Activated naive CD8-positive, alpha-beta T cell treated with anti-CD3 and anti-CD28 coated beads, Interleukin-2, amount 50 U/mL, for 24 hours (primary cell): ENCODE measurements at regions not wholly inside any gene's neighbourhood (a gene's known extent, or its start where the extent isn't known, plus 50 kb on each side); places are given as distances from the start of the nearest gene placed in this dataset.

ENCODE experiments used
- ATAC-seq: fragments of 150-1000 bp; cut with Tn5 transposase; one replicate; pipeline ENCODE4 v1.10.0; 2021
- DNase-seq: peaks from one replicate; pipeline ENCODE4 v3.0.0; 2021
- H3K27ac Mint-ChIP-seq: one replicate; pipeline ENCODE4 v1.8.0; 2021; ENCODE audit warnings: mild to moderate bottlenecking, mixed read lengths
- H3K27me3 Mint-ChIP-seq: one replicate; pipeline ENCODE4 v1.8.0; 2021; ENCODE audit warnings: mixed read lengths
- H3K36me3 Mint-ChIP-seq: one replicate; pipeline ENCODE4 v1.8.0; 2021; ENCODE audit warnings: low read depth, mixed read lengths
- H3K4me1 Mint-ChIP-seq: one replicate; pipeline ENCODE4 v1.8.0; 2021; ENCODE audit warnings: mixed read lengths
- H3K4me3 Mint-ChIP-seq: one replicate; pipeline ENCODE4 v1.8.0; 2021; ENCODE audit warnings: mild to moderate bottlenecking, moderate library complexity, mixed read lengths
- H3K9me3 Mint-ChIP-seq: one replicate; pipeline ENCODE4 v1.8.0; 2021; ENCODE audit warnings: mixed read lengths

GRCh38 chr5:111953351-111954127 is 196.5 kb upstream of the NREP start:
- no peak for ATAC-seq
- no peak overlapping the region for H3K27ac Mint-ChIP-seq
- H3K27me3 Mint-ChIP-seq = peaks cover 2% of the 10 kb centered on the region
- H3K4me1 Mint-ChIP-seq = peaks cover 3% of the 10 kb centered on the region
- DNase-seq = no peak
- H3K9me3 Mint-ChIP-seq = no peaks in the 10 kb centered on the region
- no peak overlapping the region for H3K4me3 Mint-ChIP-seq
- no peaks in the 10 kb centered on the region for H3K36me3 Mint-ChIP-seq

GRCh38 chr5:111952555-111952954 is 195.6 kb upstream of the NREP start:
- Mint-ChIP-seq H3K27ac (no peak overlapping the region), H3K36me3 (no peaks in the 10 kb centered on the region), H3K4me3 (no peak overlapping the region), H3K9me3 (no peaks in the 10 kb centered on the region), H3K4me1 (peaks cover 3% of the 10 kb centered on the region), H3K27me3 (peaks cover 2% of the 10 kb centered on the region)
- no peak for ATAC-seq
- DNase-seq = no peak

GRCh38 chr5:111950660-111951059 is 193.7 kb upstream of the NREP start:
- H3K27me3 Mint-ChIP-seq = peaks cover 2% of the 10 kb centered on the region
- H3K4me1 Mint-ChIP-seq = peaks cover 3% of the 10 kb centered on the region
- ATAC-seq (no peak), DNase-seq (no peak)
- no peak overlapping the region for H3K4me3 Mint-ChIP-seq
- H3K27ac Mint-ChIP-seq = no peak overlapping the region
- H3K36me3 Mint-ChIP-seq = no peaks in the 10 kb centered on the region
- no peaks in the 10 kb centered on the region for H3K9me3 Mint-ChIP-seq

- no peak for DNase-seq
- no peak for ATAC-seq
- Mint-ChIP-seq H3K27ac (no peak overlapping the region), H3K4me3 (no peak overlapping the region), H3K9me3 (no peaks in the 10 kb centered on the region), H3K36me3 (no peaks in the 10 kb centered on the region), H3K27me3 (peaks cover 2% of the 10 kb centered on the region), H3K4me1 (no peaks in the 10 kb centered on the region)
These were observed 191.3 kb upstream of the NREP start for GRCh38 chr5:111948092-111948841.

- ATAC-seq (no peak), DNase-seq (no peak)
- H3K36me3 Mint-ChIP-seq = no peaks in the 10 kb centered on the region
- H3K27me3 Mint-ChIP-seq = no peaks in the 10 kb centered on the region
- no peaks in the 10 kb centered on the region for H3K4me1 Mint-ChIP-seq
- no peaks in the 10 kb centered on the region for H3K9me3 Mint-ChIP-seq
- H3K4me3 Mint-ChIP-seq = no peak overlapping the region
- no peak overlapping the region for H3K27ac Mint-ChIP-seq
These were observed 189.6 kb upstream of the NREP start for GRCh38 chr5:111946556-111946955.

- Mint-ChIP-seq H3K9me3 (no peaks in the 10 kb centered on the region), H3K36me3 (no peaks in the 10 kb centered on the region), H3K4me1 (no peaks in the 10 kb centered on the region), H3K27me3 (no peaks in the 10 kb centered on the region), H3K27ac (no peak overlapping the region), H3K4me3 (no peak overlapping the region)
- no peak for ATAC-seq
- DNase-seq = no peak
These were observed 188.5 kb upstream of the NREP start for GRCh38 chr5:111945535-111945934.

- Mint-ChIP-seq H3K27ac (no peak overlapping the region), H3K27me3 (no peaks in the 10 kb centered on the region), H3K36me3 (no peaks in the 10 kb centered on the region), H3K9me3 (no peaks in the 10 kb centered on the region), H3K4me3 (no peak overlapping the region), H3K4me1 (no peaks in the 10 kb centered on the region)
- ATAC-seq (no peak), DNase-seq (no peak)
These were observed 185.8 kb upstream of the NREP start for GRCh38 chr5:111942661-111943401.

GRCh38 chr5:111942201-111942600 is 185.2 kb upstream of the NREP start:
- H3K27ac Mint-ChIP-seq = no peak overlapping the region
- no peaks in the 10 kb centered on the region for H3K4me1 Mint-ChIP-seq
- H3K9me3 Mint-ChIP-seq = no peaks in the 10 kb centered on the region
- DNase-seq (no peak), ATAC-seq (no peak)
- H3K36me3 Mint-ChIP-seq = no peaks in the 10 kb centered on the region
- H3K4me3 Mint-ChIP-seq = no peak overlapping the region
- H3K27me3 Mint-ChIP-seq = no peaks in the 10 kb centered on the region

GRCh38 chr5:111937094-111937493 is 180.1 kb upstream of the NREP start:
- DNase-seq (no peak), ATAC-seq (no peak)
- Mint-ChIP-seq H3K27me3 (peaks cover 2% of the 10 kb centered on the region), H3K27ac (no peak overlapping the region), H3K36me3 (no peaks in the 10 kb centered on the region), H3K9me3 (no peaks in the 10 kb centered on the region), H3K4me1 (no peaks in the 10 kb centered on the region), H3K4me3 (no peak overlapping the region)

GRCh38 chr5:111935835-111936234 is 178.8 kb upstream of the NREP start:
- Mint-ChIP-seq H3K4me1 (no peaks in the 10 kb centered on the region), H3K27ac (no peak overlapping the region), H3K27me3 (peaks cover 2% of the 10 kb centered on the region), H3K9me3 (no peaks in the 10 kb centered on the region), H3K36me3 (no peaks in the 10 kb centered on the region), H3K4me3 (no peak overlapping the region)
- no peak for DNase-seq
- no peak for ATAC-seq

- Mint-ChIP-seq H3K9me3 (no peaks in the 10 kb centered on the region), H3K4me1 (no peaks in the 10 kb centered on the region), H3K36me3 (no peaks in the 10 kb centered on the region), H3K4me3 (no peak overlapping the region), H3K27me3 (peaks cover 2% of the 10 kb centered on the region), H3K27ac (no peak overlapping the region)
- no peak for DNase-seq
- no peak for ATAC-seq
These were observed 178.0 kb upstream of the NREP start for GRCh38 chr5:111935009-111935408.

- no peak for DNase-seq
- H3K27ac Mint-ChIP-seq = no peak overlapping the region
- no peaks in the 10 kb centered on the region for H3K36me3 Mint-ChIP-seq
- H3K4me3 Mint-ChIP-seq = no peak overlapping the region
- H3K27me3 Mint-ChIP-seq = peaks cover 2% of the 10 kb centered on the region
- H3K9me3 Mint-ChIP-seq = no peaks in the 10 kb centered on the region
- no peak for ATAC-seq
- H3K4me1 Mint-ChIP-seq = no peaks in the 10 kb centered on the region
These were observed 177.5 kb upstream of the NREP start for GRCh38 chr5:111934511-111934910.

GRCh38 chr5:111933086-111933485 is 176.1 kb upstream of the NREP start:
- DNase-seq (no peak), ATAC-seq (no peak)
- Mint-ChIP-seq H3K4me1 (no peaks in the 10 kb centered on the region), H3K27me3 (peaks cover 2% of the 10 kb centered on the region), H3K27ac (no peak overlapping the region), H3K4me3 (no peak overlapping the region), H3K9me3 (no peaks in the 10 kb centered on the region), H3K36me3 (no peaks in the 10 kb centered on the region)

GRCh38 chr5:111932628-111933027 is 175.6 kb upstream of the NREP start:
- H3K4me1 Mint-ChIP-seq = no peaks in the 10 kb centered on the region
- H3K4me3 Mint-ChIP-seq = no peak overlapping the region
- H3K36me3 Mint-ChIP-seq = no peaks in the 10 kb centered on the region
- H3K9me3 Mint-ChIP-seq = no peaks in the 10 kb centered on the region
- no peak overlapping the region for H3K27ac Mint-ChIP-seq
- no peak for ATAC-seq
- peaks cover 3% of the 10 kb centered on the region for H3K27me3 Mint-ChIP-seq
- no peak for DNase-seq

- Mint-ChIP-seq H3K36me3 (no peaks in the 10 kb centered on the region), H3K27ac (no peak overlapping the region), H3K27me3 (peaks cover 3% of the 10 kb centered on the region), H3K9me3 (no peaks in the 10 kb centered on the region), H3K4me3 (no peak overlapping the region), H3K4me1 (no peaks in the 10 kb centered on the region)
- ATAC-seq (no peak), DNase-seq (no peak)
These were observed 175.2 kb upstream of the NREP start for GRCh38 chr5:111932199-111932598.
